HG02642 (cell line): ENCODE measurements at regions not wholly inside any gene's neighbourhood (a gene's known extent, or its start where the extent isn't known, plus 50 kb on each side); places are given as distances from the start of the nearest gene placed in this dataset.
"Not testable (repeated sequence)": the region's sequence is repeated elsewhere in the genome, so short reads cannot be mapped to it uniquely, and the experiment has no call there.

ENCODE experiments used
- ATAC-seq: cut with Tn5 transposase; IDR thresholded peaks from one replicate; pipeline ENCODE4 v1.9.1; 2021; ENCODE audit warnings: mild to moderate bottlenecking; ENCODE audit not compliant: unreplicated experiment, poor library complexity

- no peak for ATAC-seq
Observed at GRCh38 chr11:27244900-27245299, 118.1 kb downstream of the CCDC34 start.

- no peak for ATAC-seq
Observed at GRCh38 chr11:27242591-27242990, 120.4 kb downstream of the CCDC34 start.

GRCh38 chr11:27241311-27242122, 121.5 kb downstream of the CCDC34 start:
- no peak for ATAC-seq

GRCh38 chr11:27239305-27239942, 123.6 kb downstream of the CCDC34 start:
- no peak for ATAC-seq

- ATAC-seq, result no peak
Observed at GRCh38 chr11:27238811-27239210, 124.2 kb downstream of the CCDC34 start.

- no peak for ATAC-seq
Observed at GRCh38 chr11:27237643-27238042, 125.4 kb downstream of the CCDC34 start.

- ATAC-seq, result no peak
Observed at GRCh38 chr11:27234961-27235360, 128.1 kb downstream of the CCDC34 start.

GRCh38 chr11:27234043-27234668, 128.9 kb downstream of the CCDC34 start:
- peak; percentile 87 for ATAC-seq

GRCh38 chr11:27233654-27234042, 129.4 kb downstream of the CCDC34 start:
- ATAC-seq, result peak; percentile 16

GRCh38 chr11:27231530-27231929, 131.5 kb downstream of the CCDC34 start:
- ATAC-seq, result no peak

GRCh38 chr11:27230192-27230572, 132.8 kb downstream of the CCDC34 start:
- no peak for ATAC-seq

GRCh38 chr11:27229511-27230191, 133.4 kb downstream of the CCDC34 start:
- ATAC-seq, result no peak

- no peak for ATAC-seq
Observed at GRCh38 chr11:27228906-27229290, 134.1 kb downstream of the CCDC34 start.

- ATAC-seq, result no peak
Observed at GRCh38 chr11:27228232-27228905, 134.6 kb downstream of the CCDC34 start.

- no peak for ATAC-seq
Observed at GRCh38 chr11:27227736-27228135, 135.3 kb downstream of the CCDC34 start.

GRCh38 chr11:27219487-27220039, 143.5 kb downstream of the CCDC34 start:
- ATAC-seq, result not testable (repeated sequence)

- no peak for ATAC-seq
Observed at GRCh38 chr11:27218421-27219038, 144.5 kb downstream of the CCDC34 start.

- ATAC-seq, result no peak
Observed at GRCh38 chr11:27217948-27218420, 145.0 kb downstream of the CCDC34 start.

GRCh38 chr11:27217496-27217895, 145.5 kb downstream of the CCDC34 start:
- no peak for ATAC-seq
